ENCODE measurements at regions not wholly inside any gene's neighbourhood (a gene's known extent, or its start where the extent isn't known, plus 50 kb on each side); places are given as distances from the start of the nearest gene placed in this dataset.

DNA sequence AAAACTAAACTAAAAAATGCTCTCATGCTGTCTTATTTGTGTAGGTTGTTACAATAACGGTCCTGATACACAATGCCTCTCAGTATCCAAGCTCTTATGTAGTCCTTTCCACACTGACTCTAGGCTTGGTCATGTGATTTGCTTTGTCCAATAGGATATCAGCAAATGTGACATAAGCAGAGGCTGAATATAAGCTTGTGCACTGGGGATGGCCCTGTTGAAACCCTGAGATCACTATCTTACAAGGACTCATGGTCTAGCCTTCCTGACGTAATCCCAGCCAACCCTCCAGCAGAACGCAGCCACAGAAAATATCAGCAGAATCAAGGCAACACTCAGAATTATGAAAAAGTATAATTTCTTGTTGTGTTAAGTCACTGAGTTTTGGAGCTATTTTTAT is 145.1 kb upstream of the CCN2 start:
- TF ChIP-seq ZNF274 (IDR thresholded peaks at IDR 0.05; ENCODE audit: low read depth, low read length) (no peak), SUZ12 (IDR thresholded peaks at IDR 0.05; ENCODE audit: extremely low read depth, insufficient read depth, insufficient read length) (no peak)
